HEK293T (cell line): ENCODE measurements at regions not wholly inside any gene's neighbourhood (a gene's known extent, or its start where the extent isn't known, plus 50 kb on each side); places are given as distances from the start of the nearest gene placed in this dataset.
"Not testable (repeated sequence)": the region's sequence is repeated elsewhere in the genome, so short reads cannot be mapped to it uniquely, and the experiment has no call there.

Experiments used
- CTCF ChIA-PET: fragments of 350-600 bp; formaldehyde crosslinking; extraction: SDS; loops from one replicate; lab custom pipeline; 2021; ENCODE audit warnings: antibody characterized with exemption, inconsistent platforms; lab: Yijun Ruan, JAX
- POLR2A ChIA-PET: fragments of 350-600 bp; formaldehyde crosslinking; extraction: SDS; loops from one replicate; lab custom pipeline; 2020; ENCODE audit warnings: antibody characterized with exemption, inconsistent platforms; lab: Yijun Ruan, JAX
- DNase-seq: peaks from one replicate; pipeline ENCODE4 v3.0.0; 2012; ENCODE audit warnings: mixed read lengths; ENCODE audit errors: extremely low spot score
- ARNT ChIP-seq: fragments of 450-650 bp; IDR thresholded peaks from 2 replicates; pipeline ENCODE4 v1.6.1; 2017; ENCODE audit warnings: mild to moderate bottlenecking
- BHLHE40 ChIP-seq: fragments of 450-650 bp; IDR thresholded peaks from 2 replicates; pipeline ENCODE4 v1.6.1; 2016; ENCODE audit warnings: mild to moderate bottlenecking, moderate library complexity, borderline replicate concordance
- CTBP1 ChIP-seq: fragments of 450-650 bp; IDR thresholded peaks from 2 replicates; pipeline ENCODE4 v1.6.1; 2016; ENCODE audit warnings: borderline replicate concordance
- ELF4 ChIP-seq: fragments of 450-650 bp; IDR thresholded peaks from 2 replicates; pipeline ENCODE4 v1.6.1; 2017; ENCODE audit warnings: antibody characterized with exemption
- FOXA1 ChIP-seq: fragments of 450-650 bp; IDR thresholded peaks from 2 replicates; pipeline ENCODE4 v1.6.1; 2016; ENCODE audit warnings: mild to moderate bottlenecking
- FOXK2 ChIP-seq: fragments of 450-650 bp; IDR thresholded peaks from 2 replicates; pipeline ENCODE4 v1.6.1; 2016; ENCODE audit warnings: mild to moderate bottlenecking
- FOXM1 ChIP-seq: fragments of 450-650 bp; IDR thresholded peaks from 2 replicates; pipeline ENCODE4 v1.6.1; 2017; ENCODE audit warnings: mild to moderate bottlenecking, borderline replicate concordance
- HDGF ChIP-seq: fragments of 450-650 bp; IDR thresholded peaks from 2 replicates; pipeline ENCODE4 v1.6.1; 2017; ENCODE audit warnings: antibody characterized with exemption, borderline replicate concordance
- L3MBTL2 ChIP-seq: fragments of 450-650 bp; conservative IDR thresholded peaks from 2 replicates; pipeline ENCODE4 v1.6.1; 2016; ENCODE audit warnings: mild to moderate bottlenecking
- LEF1 ChIP-seq: fragments of 450-650 bp; IDR thresholded peaks from 2 replicates; pipeline ENCODE4 v1.6.1; 2017; ENCODE audit warnings: mild to moderate bottlenecking, borderline replicate concordance
- NFRKB ChIP-seq: fragments of 450-650 bp; IDR thresholded peaks from 2 replicates; pipeline ENCODE4 v1.6.1; 2016; ENCODE audit warnings: mild to moderate bottlenecking, moderate library complexity
- SP1 ChIP-seq: fragments of 450-650 bp; IDR thresholded peaks from 2 replicates; pipeline ENCODE4 v1.6.1; 2017
- SUZ12 ChIP-seq: fragments of 450-650 bp; IDR thresholded peaks from 2 replicates; pipeline ENCODE4 v1.6.1; 2016; ENCODE audit warnings: mild to moderate bottlenecking
- TARDBP ChIP-seq: fragments of 450-650 bp; IDR thresholded peaks from 2 replicates; pipeline ENCODE4 v1.6.1; 2016
- ZNF384 ChIP-seq: fragments of 450-650 bp; IDR thresholded peaks from 2 replicates; pipeline ENCODE4 v1.6.1; 2016
- TF ChIP-seq, protein P1 (sequence below): fragments of 450-650 bp; IDR thresholded peaks from 2 replicates; pipeline ENCODE4 v1.6.1; 2016

DNA sequence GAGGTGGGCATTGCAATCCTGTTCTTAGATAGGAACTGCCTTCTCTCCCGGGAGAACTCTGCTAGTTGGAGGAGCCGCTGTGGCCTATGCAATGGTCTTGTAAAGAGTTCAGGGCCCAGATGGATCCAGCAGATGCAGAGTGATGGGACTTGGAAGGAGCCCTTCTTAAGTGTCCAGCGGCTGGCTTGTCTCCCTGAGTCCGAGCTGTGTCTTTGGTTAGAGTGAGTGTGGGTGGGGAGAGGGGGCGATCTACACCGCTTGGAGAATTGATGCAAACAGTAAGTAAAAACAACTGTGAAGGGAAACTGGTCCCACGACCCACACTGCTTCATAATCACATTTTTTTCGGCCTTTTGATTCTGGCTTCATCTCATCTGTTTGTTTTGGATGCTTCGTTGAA is 89.8 kb upstream of the CYRIA start:
- CTCF ChIA-PET: interaction anchor here (1.1 to 4.0 kb wide), 3 partner anchors 133 to 146 kb away, joined by 4 to 41 read pairs (median 6); no protein-coding TSS in a partner anchor

DNA sequence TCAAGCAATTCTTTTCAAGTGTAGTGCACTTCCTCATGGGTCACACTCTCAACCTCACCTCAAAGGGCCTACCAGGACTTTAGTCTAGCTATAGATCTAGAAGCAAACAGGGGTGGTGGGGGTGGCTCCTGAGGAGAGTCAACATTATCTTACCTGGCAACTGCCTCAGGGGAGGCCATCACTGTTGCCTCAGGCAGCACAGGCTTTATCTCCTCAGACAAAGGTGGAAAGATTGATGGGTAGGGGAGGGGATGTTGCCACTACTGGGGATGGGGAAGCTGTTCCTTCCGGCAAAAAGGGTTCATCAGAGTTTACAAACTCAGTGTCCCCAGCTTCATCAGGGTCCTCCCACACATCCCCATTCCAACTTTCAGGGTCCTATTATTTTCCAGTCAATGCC is 87.4 kb upstream of the CYRIA start:
- POLR2A ChIA-PET, DNase-seq: not testable (repeated sequence)
- CTCF ChIA-PET: interaction anchor here (1.1 kb wide), 1 partner anchor 139 kb away, joined by 4 read pairs; no protein-coding TSS in a partner anchor

More for the DNA sequence above, 89.8 kb upstream of the CYRIA start:
- POLR2A ChIA-PET: no interaction called here
- no peak for DNase-seq
- TF ChIP-seq FOXK2 (no peak), NFRKB (no peak), FOXM1 (no peak), L3MBTL2 (no peak), HDGF (no peak), LEF1 (no peak)
- TF ChIP-seq, protein P1, sequence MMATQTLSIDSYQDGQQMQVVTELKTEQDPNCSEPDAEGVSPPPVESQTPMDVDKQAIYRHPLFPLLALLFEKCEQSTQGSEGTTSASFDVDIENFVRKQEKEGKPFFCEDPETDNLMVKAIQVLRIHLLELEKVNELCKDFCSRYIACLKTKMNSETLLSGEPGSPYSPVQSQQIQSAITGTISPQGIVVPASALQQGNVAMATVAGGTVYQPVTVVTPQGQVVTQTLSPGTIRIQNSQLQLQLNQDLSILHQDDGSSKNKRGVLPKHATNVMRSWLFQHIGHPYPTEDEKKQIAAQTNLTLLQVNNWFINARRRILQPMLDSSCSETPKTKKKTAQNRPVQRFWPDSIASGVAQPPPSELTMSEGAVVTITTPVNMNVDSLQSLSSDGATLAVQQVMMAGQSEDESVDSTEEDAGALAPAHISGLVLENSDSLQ: no peak

- POLR2A ChIA-PET, DNase-seq, CTCF ChIA-PET: not testable (repeated sequence)
Observed at GRCh38 chr2:16750925-16751214, 85.2 kb upstream of the CYRIA start.

GRCh38 chr2:16750175-16750924 is 84.7 kb upstream of the CYRIA start:
- DNase-seq: no peak
- POLR2A ChIA-PET: no interaction called here
- TF ChIP-seq FOXA1: no peak
- no peak for TF ChIP-seq ELF4
- TF ChIP-seq BHLHE40: no peak
- TF ChIP-seq FOXK2: no peak
- no peak for TF ChIP-seq SP1
- TF ChIP-seq CTBP1: no peak
- no peak for TF ChIP-seq SUZ12
- TF ChIP-seq LEF1: no peak
- no peak for TF ChIP-seq ARNT
- TF ChIP-seq HDGF: no peak
- TF ChIP-seq TARDBP: no peak
- no peak for TF ChIP-seq NFRKB
- TF ChIP-seq ZNF384: no peak
- TF ChIP-seq L3MBTL2: no peak
- TF ChIP-seq, protein P1: no peak
- no peak for TF ChIP-seq FOXM1
- CTCF ChIA-PET: no interaction called here

DNA sequence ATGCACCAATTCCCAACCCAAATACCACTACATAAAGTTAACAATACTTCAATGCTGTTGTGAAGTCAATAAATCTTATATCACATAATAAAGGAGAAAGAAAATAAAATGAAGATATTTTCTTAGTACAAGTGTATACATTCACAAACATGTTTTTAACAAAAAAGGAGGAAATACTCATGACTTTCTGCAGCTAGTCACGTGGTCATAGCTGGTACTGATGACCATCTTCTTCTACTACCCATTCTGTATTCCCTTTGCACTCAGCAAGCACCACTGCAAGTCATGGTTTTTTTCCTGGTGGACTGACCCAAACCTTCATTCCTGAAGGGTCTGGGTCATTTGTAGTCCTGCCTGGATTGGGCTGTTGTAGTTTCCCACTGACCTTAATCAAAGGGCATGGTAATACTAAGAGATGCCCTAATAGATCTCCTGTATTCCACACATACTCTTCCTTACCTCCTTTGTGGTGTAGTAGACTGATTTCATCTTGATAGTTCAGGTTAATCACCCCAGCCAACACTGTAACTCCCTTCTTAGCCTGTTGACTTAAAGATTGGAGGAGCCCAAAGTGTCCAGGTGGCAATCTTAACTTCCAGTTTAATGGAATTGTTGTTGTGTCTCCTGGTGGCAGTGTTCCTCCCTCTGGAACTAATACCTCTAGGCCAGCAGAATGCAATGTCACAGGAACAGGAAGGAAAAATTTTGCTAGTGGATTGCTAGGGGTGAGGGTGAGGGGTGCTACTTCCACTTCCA is 83.1 kb upstream of the CYRIA start:
- DNase-seq, POLR2A ChIA-PET, CTCF ChIA-PET: not testable (repeated sequence)

DNA sequence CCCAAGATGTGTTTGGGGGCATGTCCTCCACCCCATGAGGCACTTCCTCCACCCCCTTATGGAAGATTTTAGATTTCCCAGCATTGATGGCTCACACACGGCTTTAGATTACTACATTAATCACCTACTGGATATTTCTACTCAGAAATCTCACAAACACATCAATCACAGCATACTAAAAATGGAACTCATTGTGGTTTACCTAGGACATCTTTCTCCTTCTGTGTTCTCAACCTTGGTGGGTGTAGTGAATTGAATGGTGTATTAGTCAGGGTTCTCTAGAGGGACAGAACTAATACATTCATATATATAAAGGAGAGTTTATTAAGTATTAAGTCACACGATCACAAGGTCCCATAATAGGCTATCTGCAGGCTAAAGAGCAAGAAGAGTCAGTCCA is 82.1 kb upstream of the CYRIA start:
- DNase-seq: no peak
- ChIA-PET CTCF (no interaction called here), POLR2A (no interaction called here)
- no peak for TF ChIP-seq TARDBP
- TF ChIP-seq SP1: no peak
- TF ChIP-seq, protein P1: no peak
- TF ChIP-seq FOXA1: no peak
- TF ChIP-seq NFRKB: no peak
- TF ChIP-seq FOXK2: no peak
- TF ChIP-seq FOXM1: no peak
- TF ChIP-seq L3MBTL2: no peak
- no peak for TF ChIP-seq LEF1
- no peak for TF ChIP-seq ARNT
- TF ChIP-seq HDGF: no peak
- no peak for TF ChIP-seq ELF4
- TF ChIP-seq BHLHE40: no peak
- TF ChIP-seq ZNF384: no peak
- no peak for TF ChIP-seq CTBP1

DNA sequence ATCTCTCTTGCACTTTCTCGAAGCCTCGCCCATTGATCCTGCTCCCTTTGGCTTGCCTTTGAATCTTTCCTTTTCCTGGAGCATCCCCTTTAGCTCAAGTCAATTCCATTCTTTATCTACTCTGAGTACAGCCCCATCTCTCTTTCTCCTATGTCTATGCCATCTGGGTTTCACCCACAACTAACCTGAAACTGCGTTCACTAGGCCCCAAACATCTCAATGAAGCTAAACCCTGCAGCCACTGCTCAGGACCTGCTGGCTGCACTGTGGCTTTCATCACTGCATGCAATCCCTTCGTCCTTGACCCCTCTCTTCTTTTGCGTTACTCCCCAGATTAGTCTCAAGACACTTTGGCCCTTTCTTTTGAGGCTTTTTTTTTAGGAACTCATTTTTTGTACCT is 81.6 kb upstream of the CYRIA start:
- POLR2A ChIA-PET: no interaction called here
- no peak for DNase-seq
- CTCF ChIA-PET: no interaction called here
- no peak for TF ChIP-seq LEF1
- no peak for TF ChIP-seq BHLHE40
- no peak for TF ChIP-seq NFRKB
- TF ChIP-seq TARDBP: no peak
- TF ChIP-seq ELF4: no peak
- no peak for TF ChIP-seq ZNF384
- TF ChIP-seq FOXK2: no peak
- no peak for TF ChIP-seq ARNT
- TF ChIP-seq, protein P1: no peak
- no peak for TF ChIP-seq SUZ12
- no peak for TF ChIP-seq L3MBTL2
- no peak for TF ChIP-seq FOXA1
- no peak for TF ChIP-seq HDGF
- no peak for TF ChIP-seq SP1
- no peak for TF ChIP-seq FOXM1
- TF ChIP-seq CTBP1: no peak
